Amniotic stem cell (primary cell): ENCODE measurements at regions not wholly inside any gene's neighbourhood (a gene's known extent, or its start where the extent isn't known, plus 50 kb on each side); places are given as distances from the start of the nearest gene placed in this dataset.

Experiments used
- DNase-seq: peaks from one replicate; lab custom pipeline; 2025; lab: John Stamatoyannopoulos, UW

DNA sequence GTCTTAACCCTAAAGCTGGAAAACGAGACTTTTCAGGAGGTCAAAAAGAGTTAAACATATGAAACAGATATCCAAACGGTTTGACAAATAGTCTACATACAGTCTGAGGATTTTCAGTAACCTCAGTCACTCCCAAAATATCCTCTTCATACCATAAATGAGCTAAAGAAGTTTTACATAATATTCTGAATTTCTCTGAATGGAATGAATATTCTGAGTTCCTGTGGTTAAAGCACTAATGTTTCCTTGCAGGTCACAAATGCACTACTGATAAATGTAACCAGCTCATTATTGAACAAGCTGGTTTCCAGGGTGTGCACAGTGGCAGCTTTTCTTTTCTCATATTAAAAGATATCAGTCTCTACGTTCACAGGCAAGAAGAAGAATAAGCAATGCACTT lies 137.4 kb upstream of the POU1F1 start:
- DNase-seq: no peak

DNA sequence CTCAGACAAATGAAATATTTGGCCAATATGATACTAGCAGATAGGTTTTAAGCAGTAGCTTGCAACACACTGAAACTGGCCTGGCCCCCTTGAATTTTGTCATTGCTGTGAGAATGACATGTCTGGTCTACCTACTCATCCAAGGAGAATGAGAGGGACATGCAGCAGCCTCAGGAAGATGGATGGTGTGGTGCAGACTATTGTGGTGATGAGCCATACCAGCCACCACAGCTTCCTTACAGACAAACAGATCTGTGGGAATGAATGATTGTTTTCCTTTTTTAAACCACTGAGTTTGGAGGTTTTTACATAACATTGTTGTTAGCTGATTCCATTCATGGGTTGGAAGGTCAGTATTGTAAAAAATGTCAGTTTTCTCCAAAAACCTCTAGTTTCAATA lies 133.7 kb upstream of the POU1F1 start:
- no peak for DNase-seq

DNA sequence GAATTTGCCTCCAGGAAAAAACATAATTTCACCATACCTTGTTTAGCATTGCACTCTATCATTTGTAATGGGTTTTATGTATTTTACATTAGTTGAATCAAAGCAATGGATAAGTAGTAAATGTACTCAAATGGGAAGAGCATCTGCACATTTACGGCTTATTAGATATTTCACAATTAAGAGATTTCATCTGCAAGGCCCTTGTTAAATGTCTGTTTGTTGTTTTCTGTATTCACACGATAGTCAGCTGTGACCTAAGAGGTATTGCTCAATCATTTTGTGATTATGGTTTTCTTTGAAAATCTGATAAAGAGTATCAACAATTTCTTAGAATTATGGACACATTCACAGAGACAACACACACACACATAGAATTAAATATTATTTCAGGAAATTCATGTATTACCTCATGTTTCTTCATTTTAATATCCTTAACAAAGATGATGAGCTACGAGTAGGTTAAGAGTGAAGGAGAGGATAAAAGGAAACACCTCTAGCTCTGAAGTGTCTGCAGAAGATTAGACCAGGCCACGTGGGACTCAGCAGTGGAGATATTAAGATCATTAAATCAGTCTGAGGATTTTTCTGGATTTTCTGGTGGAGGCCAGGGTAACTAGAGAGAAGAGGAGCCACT lies 121.9 kb upstream of the POU1F1 start:
- DNase-seq: no peak

DNA sequence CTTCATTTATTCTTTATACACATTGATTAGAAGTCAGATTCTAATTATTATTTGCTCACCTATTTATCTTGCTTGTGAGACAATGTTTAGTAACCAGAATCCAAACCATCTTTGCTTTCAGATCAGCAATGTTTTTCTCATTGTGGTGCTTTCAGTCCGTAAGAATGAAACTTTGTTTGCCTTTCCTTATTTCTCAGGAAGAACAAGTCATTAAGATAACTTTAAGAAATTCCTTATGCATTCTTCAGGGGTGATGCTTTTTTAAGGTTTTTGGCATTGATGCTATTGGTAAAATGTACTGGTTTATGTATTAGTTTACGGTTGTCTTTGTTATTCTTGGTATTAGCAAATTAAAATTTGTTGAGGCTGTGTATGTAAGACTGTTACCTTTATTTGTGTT lies 120.8 kb upstream of the POU1F1 start:
- peak; percentile 7 for DNase-seq

DNA sequence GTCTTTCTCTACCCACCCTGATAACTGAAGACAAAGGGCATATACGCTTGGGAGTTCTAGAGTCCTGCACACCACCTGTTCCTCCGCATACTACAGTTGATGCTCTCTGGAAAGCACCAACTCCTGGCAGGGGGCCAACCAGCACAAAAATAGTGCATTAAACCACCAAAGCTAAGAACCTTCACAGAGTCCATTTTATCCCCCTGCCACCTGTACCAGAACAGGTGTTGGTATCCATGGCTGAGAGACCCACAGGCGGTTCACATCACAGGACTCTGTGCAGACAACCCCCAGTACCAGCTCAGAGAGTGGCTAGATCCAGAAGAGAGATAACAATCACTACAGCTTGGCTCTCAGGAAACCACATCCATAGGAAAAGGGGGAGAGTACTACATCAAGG lies 114.4 kb upstream of the POU1F1 start:
- no peak for DNase-seq

DNA sequence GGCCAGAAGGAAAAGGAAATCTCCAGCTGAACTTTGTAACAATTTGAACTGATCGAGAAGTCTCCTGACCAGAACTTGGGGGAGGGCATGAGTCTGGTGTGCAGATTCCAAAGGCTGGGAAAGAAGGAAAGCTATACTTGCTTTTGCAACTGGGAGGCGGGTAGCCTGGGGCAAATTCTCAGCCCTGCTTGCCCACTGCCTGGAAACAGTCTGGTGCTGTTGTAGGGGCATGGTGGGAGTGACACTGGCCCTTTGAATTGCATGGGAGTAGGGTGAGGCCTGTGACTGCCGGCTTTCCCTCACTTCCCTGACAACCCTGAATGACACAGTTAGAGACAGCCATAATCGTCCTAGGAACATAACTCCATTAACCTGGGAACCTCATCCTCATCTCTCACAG lies 114.0 kb upstream of the POU1F1 start:
- DNase-seq: no peak

DNA sequence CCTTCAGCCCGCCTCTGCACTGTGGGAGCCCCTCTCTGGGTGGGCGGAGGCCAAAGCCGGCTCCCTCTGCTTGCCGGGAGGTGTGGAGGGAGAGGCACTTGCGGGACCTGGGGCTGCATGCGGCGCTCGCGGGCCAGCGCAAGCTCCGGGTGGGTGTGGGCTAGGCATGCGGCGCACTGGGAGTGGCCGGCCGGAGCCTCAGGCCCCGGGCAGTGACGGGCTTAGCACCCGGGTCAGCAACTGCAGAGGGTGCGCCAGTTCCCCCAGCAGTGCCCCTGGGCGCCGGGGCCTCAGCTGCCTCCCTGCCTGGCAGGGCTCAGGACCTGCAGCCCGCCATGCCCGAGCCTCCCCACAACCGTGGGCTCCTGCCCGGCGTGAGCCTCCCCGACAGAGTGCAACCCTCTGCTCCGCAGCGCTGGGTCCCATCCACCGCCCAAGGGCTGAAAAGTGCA lies 98.9 kb upstream of the POU1F1 start:
- DNase-seq: no peak

DNA sequence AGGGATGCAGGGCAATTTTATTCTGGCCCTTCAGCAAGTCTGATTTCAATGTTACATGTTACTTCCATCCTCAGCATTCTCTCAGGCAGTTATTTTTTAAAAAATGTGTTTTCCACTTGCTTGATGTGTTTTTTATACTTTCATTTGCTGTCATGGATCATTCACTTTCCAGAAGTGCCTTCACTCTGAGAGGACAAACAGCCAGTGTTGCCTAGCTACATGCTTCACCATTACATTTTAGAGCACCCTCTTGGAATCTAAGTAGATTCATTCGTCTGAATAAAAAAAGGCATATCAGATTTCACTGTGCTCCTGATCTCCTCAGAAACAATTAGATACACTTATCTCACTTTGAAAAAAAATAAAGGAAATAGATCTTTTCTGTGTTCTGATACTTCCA lies 93.6 kb upstream of the POU1F1 start:
- DNase-seq: no peak

DNA sequence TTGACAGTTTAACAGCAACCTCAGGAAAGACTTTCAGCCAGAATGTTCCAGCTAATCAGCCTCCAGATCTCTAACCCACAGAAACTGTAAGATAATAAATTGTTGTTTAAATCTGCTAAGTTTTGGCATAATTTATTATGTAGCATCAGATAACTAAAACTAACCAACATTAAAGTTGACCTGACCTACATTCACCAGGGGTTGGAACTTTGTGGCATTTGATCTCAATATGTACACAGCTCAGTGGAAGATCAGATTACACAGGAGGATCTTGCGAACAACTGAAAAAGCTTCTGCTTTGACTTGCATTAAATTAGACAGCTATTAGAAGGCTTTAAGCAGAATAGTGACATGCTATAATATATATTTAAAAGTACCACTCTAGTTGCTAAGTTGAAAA lies 91.4 kb upstream of the POU1F1 start:
- no peak for DNase-seq

DNA sequence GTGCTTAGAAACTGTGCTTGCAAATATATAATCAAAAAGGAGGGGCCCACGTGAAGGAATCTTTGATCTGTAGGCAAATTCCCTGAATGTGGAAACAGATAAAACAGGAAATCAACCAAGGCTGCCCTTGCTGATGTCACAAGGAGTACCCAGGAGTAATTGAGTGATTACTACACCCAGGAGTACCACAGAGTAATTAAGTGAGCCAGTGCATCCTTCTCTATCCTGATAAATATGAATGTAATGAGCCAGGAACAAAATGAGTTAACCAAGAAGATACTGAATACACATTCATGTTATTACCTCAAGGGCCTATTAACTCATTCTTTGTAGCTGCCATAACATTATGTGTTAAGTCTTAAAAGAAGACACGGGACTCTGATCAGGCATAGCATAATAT lies 87.3 kb upstream of the POU1F1 start:
- no peak for DNase-seq

DNA sequence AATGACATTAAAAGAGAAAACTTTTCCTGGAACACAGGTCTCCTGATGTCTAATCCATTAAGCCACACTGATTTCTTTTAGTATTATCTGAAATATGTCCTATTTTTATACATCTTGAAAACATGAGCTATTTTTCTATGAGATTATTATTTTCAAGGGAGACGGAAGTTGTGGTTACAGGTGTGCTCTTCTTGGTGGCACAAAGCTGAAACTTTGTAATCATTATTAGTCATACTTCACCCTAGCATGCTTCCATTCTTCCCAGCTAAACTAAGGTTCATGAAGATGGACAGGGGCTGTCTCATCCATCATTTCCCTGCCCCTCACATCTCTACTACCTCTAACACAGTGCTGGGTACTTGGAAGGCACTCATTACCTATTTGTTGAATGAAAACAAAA lies 85.6 kb upstream of the POU1F1 start:
- DNase-seq: no peak

DNA sequence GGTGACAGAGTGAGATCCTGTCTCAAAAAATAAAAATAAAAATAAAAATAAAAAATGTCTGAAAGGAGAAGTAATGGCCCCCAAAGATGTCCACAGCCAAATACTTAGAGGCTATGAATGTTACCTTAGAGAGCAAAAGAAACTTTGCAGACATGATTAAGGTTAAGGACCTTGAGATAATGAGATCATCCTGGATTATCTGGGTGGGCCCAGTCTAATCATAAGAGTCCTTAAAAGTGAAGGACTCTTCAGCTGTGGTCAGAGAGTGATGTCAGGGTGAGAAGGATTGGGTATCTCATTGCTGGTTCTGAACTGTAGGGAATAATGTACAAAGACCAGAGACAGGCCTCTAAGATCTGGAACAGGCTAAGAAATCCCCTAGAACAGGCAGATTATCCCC lies 84.9 kb upstream of the POU1F1 start:
- DNase-seq: no peak

DNA sequence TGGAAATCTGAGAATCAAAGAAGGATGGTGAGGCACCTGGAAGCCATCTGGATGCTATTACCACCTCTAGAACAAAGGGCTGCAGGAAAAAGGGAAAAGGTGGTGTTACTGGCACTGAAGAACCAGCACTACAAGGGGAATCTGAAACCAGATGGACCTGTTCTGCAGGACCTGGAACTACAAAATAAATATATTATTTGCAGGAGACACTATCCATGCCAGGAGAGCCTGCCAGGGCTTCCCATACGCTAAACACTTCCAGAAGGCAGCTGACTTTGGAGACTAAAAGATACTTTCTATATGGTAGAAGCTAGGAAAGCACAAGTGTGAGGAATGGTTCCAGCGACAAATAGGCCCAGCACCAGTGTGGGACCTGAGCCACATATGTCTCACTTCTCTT lies 83.4 kb upstream of the POU1F1 start:
- DNase-seq: no peak

DNA sequence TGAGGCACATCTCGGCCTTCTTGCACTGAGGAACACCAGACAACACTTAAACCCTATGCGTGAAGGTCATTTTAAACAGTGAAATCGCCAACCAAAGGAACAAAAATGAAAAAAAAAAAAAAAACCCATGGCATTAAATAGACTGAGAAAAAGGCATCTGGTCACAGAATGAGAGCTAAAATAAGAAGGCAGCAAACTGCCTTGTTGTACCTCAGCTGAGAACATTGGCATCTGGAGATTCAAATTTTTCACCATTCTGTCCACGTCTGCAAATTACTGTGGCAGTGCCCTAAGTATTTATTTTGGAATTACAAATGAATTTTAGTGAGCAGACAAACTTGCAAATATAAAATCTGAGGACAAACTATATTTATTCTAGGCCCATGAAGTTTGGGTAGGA lies 82.6 kb upstream of the POU1F1 start:
- DNase-seq: no peak

DNA sequence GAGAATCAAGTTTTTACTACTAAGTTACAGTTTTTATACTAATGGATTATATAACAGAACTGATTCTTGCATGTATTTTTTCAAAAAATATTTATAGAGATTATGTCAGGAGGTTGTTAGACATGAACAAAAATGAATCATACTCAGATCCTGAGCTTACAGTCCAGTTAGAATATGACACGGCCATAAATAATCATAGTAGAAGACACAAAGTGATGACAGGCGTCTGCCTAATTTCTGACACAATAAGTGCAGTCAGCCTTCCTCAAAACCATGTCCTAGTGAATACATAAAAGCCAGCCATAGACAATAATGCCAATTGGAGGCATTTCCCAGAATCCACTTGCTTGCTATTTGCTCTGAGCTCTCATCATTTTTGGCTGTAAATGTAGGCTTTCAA lies 81.7 kb upstream of the POU1F1 start:
- no peak for DNase-seq

DNA sequence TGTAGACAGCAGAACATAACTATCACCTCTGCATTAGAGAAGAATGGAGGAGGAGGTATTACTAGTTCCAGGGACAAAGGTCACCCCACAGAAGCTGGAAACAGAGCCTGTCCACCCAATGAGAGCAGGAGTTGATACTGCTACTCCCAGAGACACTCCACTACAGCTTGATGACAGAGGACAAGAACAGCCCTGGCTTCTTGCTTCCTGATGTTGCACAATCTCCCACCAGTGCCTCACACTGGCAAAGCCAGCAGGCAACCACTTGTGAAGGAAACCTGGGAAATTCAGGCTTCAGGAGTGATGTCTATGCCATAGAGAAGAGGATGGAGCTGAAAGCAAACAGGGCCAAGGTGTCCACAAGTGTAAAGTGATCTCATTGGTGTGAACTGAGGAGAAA lies 78.0 kb upstream of the POU1F1 start:
- no peak for DNase-seq

DNA sequence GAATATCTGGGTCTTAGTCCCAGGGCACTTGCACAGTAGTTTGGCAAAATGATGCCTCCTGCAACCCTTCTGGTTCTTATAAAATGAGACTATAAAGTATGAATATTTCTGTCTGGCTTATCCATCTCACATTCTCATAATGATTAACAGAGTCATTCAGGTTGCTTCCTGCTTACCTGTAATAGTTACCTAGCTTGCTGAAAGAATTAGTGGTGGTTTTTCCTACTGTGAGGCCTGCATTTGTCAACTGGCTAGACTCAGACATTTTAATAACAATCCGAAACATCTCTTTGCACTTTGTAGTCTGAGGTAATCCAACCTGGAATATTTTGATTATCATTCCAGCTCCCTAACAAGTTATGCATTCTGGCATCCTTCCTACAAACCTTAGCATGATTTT lies 75.6 kb upstream of the POU1F1 start:
- no peak for DNase-seq

DNA sequence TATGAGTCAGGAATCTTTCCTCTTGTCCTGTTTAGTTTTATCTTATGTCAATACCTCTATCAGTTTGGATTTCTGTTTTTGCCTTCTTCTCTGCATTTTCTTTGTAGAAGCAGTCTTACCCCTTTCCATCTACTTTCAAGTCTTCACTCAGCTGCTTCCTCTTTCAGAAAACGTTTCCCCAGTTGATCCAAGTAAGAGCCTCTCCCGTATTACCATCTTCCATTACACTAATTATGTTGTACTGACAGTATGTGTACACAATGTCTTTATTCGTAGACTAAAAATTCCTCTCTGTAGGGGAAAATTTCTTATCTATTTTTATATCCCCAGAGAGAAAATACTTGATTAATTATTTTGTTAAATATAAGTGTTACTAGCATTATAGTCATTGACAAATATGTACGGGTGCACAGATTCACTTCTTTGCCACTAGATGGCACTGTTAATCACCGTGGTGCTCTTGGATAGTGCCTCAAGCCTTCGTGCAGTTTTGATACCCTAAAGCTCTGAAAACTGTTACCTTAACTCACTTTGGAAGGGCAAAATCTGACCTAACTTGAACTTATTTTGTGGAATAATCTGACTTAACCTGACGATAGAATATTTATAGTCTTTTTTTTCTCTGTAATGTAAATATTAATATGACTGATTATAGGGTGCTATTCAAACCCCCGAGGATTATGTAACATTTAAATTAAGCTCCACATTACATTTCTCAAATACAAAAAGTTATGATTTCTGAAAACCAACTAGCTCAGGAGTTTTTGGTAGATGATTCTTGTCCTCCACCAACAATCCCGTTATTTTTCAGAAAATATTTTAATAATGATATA lies 74.2 kb upstream of the POU1F1 start:
- DNase-seq: peak; percentile 45

DNA sequence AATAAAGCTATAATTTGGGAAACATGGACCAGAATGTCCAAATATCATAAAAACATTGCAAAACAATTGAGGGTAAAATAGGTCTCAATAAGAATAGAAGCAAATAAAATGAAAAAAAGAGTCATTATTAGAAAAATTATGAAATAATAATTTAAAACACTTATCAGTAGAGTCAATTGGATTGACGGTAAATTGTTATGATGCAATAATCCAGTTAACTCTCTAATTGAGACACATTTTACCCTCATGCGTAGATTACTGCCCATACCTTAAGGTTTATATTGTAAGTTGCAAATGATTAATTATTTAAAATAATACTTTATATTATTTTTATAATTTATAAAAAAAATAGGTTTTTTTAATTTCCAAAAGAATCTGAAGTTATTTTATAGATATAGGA lies 73.4 kb upstream of the POU1F1 start:
- DNase-seq: no peak

DNA sequence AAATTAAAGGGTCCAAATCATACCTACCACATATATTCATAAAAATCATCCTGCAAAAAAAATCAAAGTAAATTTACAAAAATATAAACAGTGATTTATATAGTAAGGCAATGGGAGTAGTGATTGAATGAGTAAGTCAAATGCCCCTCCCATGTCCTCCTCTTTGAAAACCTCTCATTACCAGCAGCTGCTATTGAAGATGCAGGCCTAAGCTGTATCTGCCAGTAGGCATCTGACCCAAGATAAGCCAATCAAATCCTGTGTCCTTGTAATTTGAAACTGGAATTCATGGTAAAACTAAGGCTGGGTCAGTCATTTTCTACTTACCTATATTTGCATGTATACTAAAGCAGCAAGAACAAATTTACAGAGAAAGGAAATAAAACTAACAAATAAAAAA lies 60.4 kb upstream of the POU1F1 start:
- no peak for DNase-seq

DNA sequence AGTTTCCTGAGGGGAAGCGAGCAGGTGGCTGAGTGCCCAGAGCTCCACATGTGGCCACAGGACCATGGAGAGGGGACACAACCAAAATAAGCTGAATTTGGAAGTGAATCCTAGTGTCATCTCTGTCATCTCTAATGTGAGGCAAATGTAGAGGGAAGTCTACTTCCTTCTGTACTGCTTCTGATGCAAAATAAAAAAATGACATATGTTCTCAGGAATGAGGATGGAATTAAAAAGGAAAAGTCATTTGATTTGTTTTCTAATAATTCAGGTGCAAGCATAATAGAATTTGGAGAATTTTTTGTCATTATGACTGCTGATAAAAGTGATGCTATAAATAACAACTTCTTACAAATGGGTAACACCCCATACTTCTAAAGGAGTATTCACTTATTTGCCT lies 59.5 kb upstream of the POU1F1 start:
- no peak for DNase-seq

DNA sequence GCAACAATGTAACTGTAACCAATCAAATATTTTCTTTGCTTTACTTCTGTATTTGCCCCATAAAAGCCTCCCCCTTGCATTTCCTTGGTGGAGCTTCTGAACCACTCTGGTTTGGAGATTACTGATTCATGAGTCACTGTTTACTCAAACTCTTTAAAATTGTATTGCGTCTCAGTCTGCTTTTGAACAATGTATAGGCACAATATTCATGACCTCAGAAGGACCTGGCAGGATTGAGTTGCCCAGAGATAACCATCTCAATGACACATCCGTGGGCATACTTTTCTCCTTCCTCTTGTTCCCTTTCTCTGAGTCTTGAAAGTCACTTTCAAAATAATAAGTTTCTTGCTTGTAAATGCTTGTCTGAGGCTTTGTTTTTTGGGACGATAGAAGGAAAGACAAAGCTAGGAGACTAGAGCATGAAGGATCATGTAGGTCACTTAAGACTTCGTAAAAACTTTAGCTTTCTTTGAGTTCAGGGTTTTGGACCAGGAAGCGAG lies 57.1 kb upstream of the POU1F1 start:
- DNase-seq: peak; percentile 83

DNA sequence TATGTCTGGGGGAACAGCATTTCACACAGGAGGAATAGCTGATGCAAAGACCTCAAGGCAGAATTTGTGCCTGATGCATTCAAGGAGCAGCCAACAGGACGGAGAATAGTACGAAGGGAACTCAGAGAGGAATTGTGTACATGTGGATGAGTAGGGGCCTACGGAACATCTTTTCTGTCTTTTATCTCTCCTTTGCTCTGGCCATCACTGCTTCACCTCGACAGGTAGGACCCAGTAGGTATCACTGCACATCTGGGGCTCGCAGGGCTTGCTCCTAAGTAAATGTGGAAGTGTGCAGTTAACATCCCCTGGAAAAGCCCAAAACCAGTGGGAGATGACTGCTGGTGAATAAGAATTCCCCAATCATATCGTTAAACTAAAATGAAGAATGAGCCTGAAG lies 56.4 kb upstream of the POU1F1 start:
- no peak for DNase-seq

DNA sequence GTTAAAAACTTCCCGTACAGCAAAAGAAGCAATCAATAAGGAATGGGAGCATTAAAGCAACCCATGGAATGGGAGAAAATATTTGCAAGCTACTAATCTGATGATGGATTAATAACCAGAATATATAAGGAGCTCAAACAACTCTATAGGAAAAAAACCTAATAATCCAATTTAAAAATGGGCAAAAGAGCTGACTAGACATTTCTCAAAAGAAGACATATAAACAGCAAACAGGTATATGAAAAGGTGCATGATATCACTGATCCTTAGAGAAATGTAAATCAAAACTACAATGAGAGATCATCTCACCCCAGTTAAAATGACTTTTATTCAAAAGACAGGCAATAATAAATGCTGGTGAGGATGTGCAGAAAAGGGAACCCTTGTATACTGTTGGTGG lies 52.7 kb upstream of the POU1F1 start:
- no peak for DNase-seq
